ENCODE measurements at regions not wholly inside any gene's neighbourhood (a gene's known extent, or its start where the extent isn't known, plus 50 kb on each side); places are given as distances from the start of the nearest gene placed in this dataset.

DNA sequence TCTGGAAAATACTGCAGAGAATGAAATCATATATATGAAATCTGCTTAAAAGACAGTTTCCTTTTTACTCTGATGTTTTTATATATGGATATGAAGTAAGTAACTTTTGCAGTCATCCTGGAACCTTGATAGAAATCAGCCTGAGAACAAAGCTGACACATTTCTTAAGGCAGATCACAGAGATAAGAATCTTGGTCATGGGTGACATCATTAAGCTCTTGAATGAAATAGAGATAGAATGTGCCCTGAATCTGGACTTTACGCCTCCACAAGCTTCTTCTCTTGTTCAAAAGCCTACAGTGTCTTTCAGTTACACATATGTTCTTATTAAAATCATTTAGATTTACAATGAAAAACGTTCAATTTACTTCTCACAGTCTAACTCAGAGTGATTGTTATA, 319.1 kb upstream of the CNTNAP2 start:
- no peak for TF ChIP-seq CTCF (IDR thresholded peaks at IDR 0.05)
- no peak for TF ChIP-seq POLR2AphosphoS5 (IDR thresholded peaks at IDR 0.05; ENCODE audit: insufficient read depth in 1 of 2, low read depth in 1 of 2)
- no peak for TF ChIP-seq POLR2A (IDR thresholded peaks at IDR 0.05)
